ENCODE measurements at regions not wholly inside any gene's neighbourhood (a gene's known extent, or its start where the extent isn't known, plus 50 kb on each side); places are given as distances from the start of the nearest gene placed in this dataset.

GRCh38 chr4:84179409-84179808 is 319.7 kb downstream of the NKX6-1 start:
- no peak for DNase-seq
- no peaks in the 10 kb centered on the region for H3K4me1 ChIP-seq (ENCODE audit: control extremely low read depth in 1 of 4, control insufficient read depth in 4 of 4, insufficient read depth in 4 of 4, low read length in 3 of 4)
- WGBS (ENCODE audit: insufficient coverage): no CpG with 5 or more reads among the region's 2 CpGs
- ChIA-PET CTCF (no interaction called here), POLR2A (no interaction called here)
- no peaks in the 10 kb centered on the region for H3K9me3 ChIP-seq (ENCODE audit: control extremely low read depth in 1 of 5, control insufficient read depth in 4 of 5, insufficient read depth in 2 of 5, low read depth in 1 of 5, low read length in 4 of 5)
- H3K27me3 ChIP-seq (replicated peaks in 2 of 5; ENCODE audit: control insufficient read depth in 4 of 5, insufficient read depth in 5 of 5, low read length in 4 of 5): peaks cover 0 to 2% (median 0%) of the 10 kb centered on the region in 5 experiments
- no peaks in the 10 kb centered on the region for H3K36me3 ChIP-seq (ENCODE audit: control insufficient read depth in 4 of 4, insufficient read depth in 4 of 4, low read length in 3 of 4)
- H3K27ac ChIP-seq (ENCODE audit: insufficient read depth in 1 of 2, low read depth in 1 of 2, low read length in 2 of 2, poor library complexity in 1 of 2, severe bottlenecking in 2 of 2): no peak overlapping the region
- H3K4me3 ChIP-seq (ENCODE audit: control insufficient read depth in 1 of 7, extremely low read depth in 1 of 7, insufficient read depth in 4 of 7, low read depth in 2 of 7, low read length in 6 of 7): no peak overlapping the region

- no peaks in the 10 kb centered on the region for H3K27me3 ChIP-seq (replicated peaks in 2 of 5; ENCODE audit: control insufficient read depth in 4 of 5, insufficient read depth in 5 of 5, low read length in 4 of 5)
- no peak overlapping the region for H3K4me3 ChIP-seq (ENCODE audit: control insufficient read depth in 1 of 7, extremely low read depth in 1 of 7, insufficient read depth in 4 of 7, low read depth in 2 of 7, low read length in 6 of 7)
- no peaks in the 10 kb centered on the region for H3K9me3 ChIP-seq (ENCODE audit: control extremely low read depth in 1 of 5, control insufficient read depth in 4 of 5, insufficient read depth in 2 of 5, low read depth in 1 of 5, low read length in 4 of 5)
- DNase-seq: no peak
- WGBS (ENCODE audit: insufficient coverage): 83% methylated on average over 4 of the region's 5 CpGs
- no peaks in the 10 kb centered on the region for H3K36me3 ChIP-seq (ENCODE audit: control insufficient read depth in 4 of 4, insufficient read depth in 4 of 4, low read length in 3 of 4)
- ChIA-PET CTCF (no interaction called here), POLR2A (no interaction called here)
- H3K4me1 ChIP-seq (ENCODE audit: control extremely low read depth in 1 of 4, control insufficient read depth in 4 of 4, insufficient read depth in 4 of 4, low read length in 3 of 4): no peaks in the 10 kb centered on the region
- H3K27ac ChIP-seq (ENCODE audit: insufficient read depth in 1 of 2, low read depth in 1 of 2, low read length in 2 of 2, poor library complexity in 1 of 2, severe bottlenecking in 2 of 2): no peak overlapping the region
These were observed 321.1 kb downstream of the NKX6-1 start for GRCh38 chr4:84177831-84178542.

GRCh38 chr4:84176016-84176415 is 323.1 kb downstream of the NKX6-1 start:
- DNase-seq: no peak
- Histone ChIP-seq H3K4me3 (ENCODE audit: control insufficient read depth in 1 of 7, extremely low read depth in 1 of 7, insufficient read depth in 4 of 7, low read depth in 2 of 7, low read length in 6 of 7) (no peak overlapping the region), H3K27ac (ENCODE audit: insufficient read depth in 1 of 2, low read depth in 1 of 2, low read length in 2 of 2, poor library complexity in 1 of 2, severe bottlenecking in 2 of 2) (no peak overlapping the region), H3K4me1 (ENCODE audit: control extremely low read depth in 1 of 4, control insufficient read depth in 4 of 4, insufficient read depth in 4 of 4, low read length in 3 of 4) (no peaks in the 10 kb centered on the region), H3K9me3 (ENCODE audit: control extremely low read depth in 1 of 5, control insufficient read depth in 4 of 5, insufficient read depth in 2 of 5, low read depth in 1 of 5, low read length in 4 of 5) (no peaks in the 10 kb centered on the region), H3K36me3 (ENCODE audit: control insufficient read depth in 4 of 4, insufficient read depth in 4 of 4, low read length in 3 of 4) (no peaks in the 10 kb centered on the region), H3K27me3 (replicated peaks in 2 of 5; ENCODE audit: control insufficient read depth in 4 of 5, insufficient read depth in 5 of 5, low read length in 4 of 5) (no peaks in the 10 kb centered on the region)
- WGBS (ENCODE audit: insufficient coverage): 20% methylated on average over 1 of the region's 1 CpG
- CTCF ChIA-PET: no interaction called here
- POLR2A ChIA-PET: no interaction called here

GRCh38 chr4:84171871-84172270 is 327.2 kb downstream of the NKX6-1 start:
- 100% methylated on average over 1 of the region's 1 CpG for WGBS (ENCODE audit: insufficient coverage)
- no peaks in the 10 kb centered on the region for H3K27me3 ChIP-seq (replicated peaks in 2 of 5; ENCODE audit: control insufficient read depth in 4 of 5, insufficient read depth in 5 of 5, low read length in 4 of 5)
- no peak for DNase-seq
- H3K27ac ChIP-seq (ENCODE audit: insufficient read depth in 1 of 2, low read depth in 1 of 2, low read length in 2 of 2, poor library complexity in 1 of 2, severe bottlenecking in 2 of 2): no peak overlapping the region
- CTCF ChIA-PET: no interaction called here
- POLR2A ChIA-PET: no interaction called here
- H3K4me3 ChIP-seq (ENCODE audit: control insufficient read depth in 1 of 7, extremely low read depth in 1 of 7, insufficient read depth in 4 of 7, low read depth in 2 of 7, low read length in 6 of 7): no peak overlapping the region
- H3K36me3 ChIP-seq (ENCODE audit: control insufficient read depth in 4 of 4, insufficient read depth in 4 of 4, low read length in 3 of 4): no peaks in the 10 kb centered on the region
- no peaks in the 10 kb centered on the region for H3K4me1 ChIP-seq (ENCODE audit: control extremely low read depth in 1 of 4, control insufficient read depth in 4 of 4, insufficient read depth in 4 of 4, low read length in 3 of 4)
- no peaks in the 10 kb centered on the region for H3K9me3 ChIP-seq (ENCODE audit: control extremely low read depth in 1 of 5, control insufficient read depth in 4 of 5, insufficient read depth in 2 of 5, low read depth in 1 of 5, low read length in 4 of 5)

GRCh38 chr4:84167564-84167963 is 331.5 kb downstream of the NKX6-1 start:
- Histone ChIP-seq H3K36me3 (ENCODE audit: control insufficient read depth in 4 of 4, insufficient read depth in 4 of 4, low read length in 3 of 4) (no peaks in the 10 kb centered on the region), H3K9me3 (ENCODE audit: control extremely low read depth in 1 of 5, control insufficient read depth in 4 of 5, insufficient read depth in 2 of 5, low read depth in 1 of 5, low read length in 4 of 5) (no peaks in the 10 kb centered on the region), H3K27ac (ENCODE audit: insufficient read depth in 1 of 2, low read depth in 1 of 2, low read length in 2 of 2, poor library complexity in 1 of 2, severe bottlenecking in 2 of 2) (no peak overlapping the region), H3K27me3 (replicated peaks in 2 of 5; ENCODE audit: control insufficient read depth in 4 of 5, insufficient read depth in 5 of 5, low read length in 4 of 5) (peaks cover 0 to 4% (median 0%) of the 10 kb centered on the region in 5 experiments), H3K4me3 (ENCODE audit: control insufficient read depth in 1 of 7, extremely low read depth in 1 of 7, insufficient read depth in 4 of 7, low read depth in 2 of 7, low read length in 6 of 7) (no peak overlapping the region), H3K4me1 (ENCODE audit: control extremely low read depth in 1 of 4, control insufficient read depth in 4 of 4, insufficient read depth in 4 of 4, low read length in 3 of 4) (no peaks in the 10 kb centered on the region)
- 53% methylated on average over 4 of the region's 4 CpGs for WGBS (ENCODE audit: insufficient coverage)
- ChIA-PET POLR2A (no interaction called here), CTCF (interaction anchor here (1.2 kb wide), 1 partner anchor 18 kb away, joined by 3 read pairs; no protein-coding TSS in a partner anchor)
- DNase-seq: peak in 1 of 3 donors; percentile 1

- no peaks in the 10 kb centered on the region for H3K4me1 ChIP-seq (ENCODE audit: control extremely low read depth in 1 of 4, control insufficient read depth in 4 of 4, insufficient read depth in 4 of 4, low read length in 3 of 4)
- peaks cover 0 to 4% (median 0%) of the 10 kb centered on the region in 5 experiments for H3K27me3 ChIP-seq (replicated peaks in 2 of 5; ENCODE audit: control insufficient read depth in 4 of 5, insufficient read depth in 5 of 5, low read length in 4 of 5)
- no peak for DNase-seq
- H3K36me3 ChIP-seq (ENCODE audit: control insufficient read depth in 4 of 4, insufficient read depth in 4 of 4, low read length in 3 of 4): no peaks in the 10 kb centered on the region
- H3K4me3 ChIP-seq (ENCODE audit: control insufficient read depth in 1 of 7, extremely low read depth in 1 of 7, insufficient read depth in 4 of 7, low read depth in 2 of 7, low read length in 6 of 7): no peak overlapping the region
- H3K27ac ChIP-seq (ENCODE audit: insufficient read depth in 1 of 2, low read depth in 1 of 2, low read length in 2 of 2, poor library complexity in 1 of 2, severe bottlenecking in 2 of 2): no peak overlapping the region
- no peaks in the 10 kb centered on the region for H3K9me3 ChIP-seq (ENCODE audit: control extremely low read depth in 1 of 5, control insufficient read depth in 4 of 5, insufficient read depth in 2 of 5, low read depth in 1 of 5, low read length in 4 of 5)
- ChIA-PET POLR2A (no interaction called here), CTCF (interaction anchor here (1.2 kb wide), 1 partner anchor 18 kb away, joined by 3 read pairs; no protein-coding TSS in a partner anchor)
These were observed 332.0 kb downstream of the NKX6-1 start for GRCh38 chr4:84167093-84167492.

- peaks cover 0 to 4% (median 1%) of the 10 kb centered on the region in 5 experiments for H3K27me3 ChIP-seq (replicated peaks in 2 of 5; ENCODE audit: control insufficient read depth in 4 of 5, insufficient read depth in 5 of 5, low read length in 4 of 5)
- CTCF ChIA-PET: interaction anchor here (1.2 kb wide), 1 partner anchor 17 kb away, joined by 3 read pairs; no protein-coding TSS in a partner anchor
- WGBS (ENCODE audit: insufficient coverage): no CpG with 5 or more reads among the region's 1 CpG
- H3K4me1 ChIP-seq (ENCODE audit: control extremely low read depth in 1 of 4, control insufficient read depth in 4 of 4, insufficient read depth in 4 of 4, low read length in 3 of 4): no peaks in the 10 kb centered on the region
- no peak overlapping the region for H3K27ac ChIP-seq (ENCODE audit: insufficient read depth in 1 of 2, low read depth in 1 of 2, low read length in 2 of 2, poor library complexity in 1 of 2, severe bottlenecking in 2 of 2)
- no peaks in the 10 kb centered on the region for H3K36me3 ChIP-seq (ENCODE audit: control insufficient read depth in 4 of 4, insufficient read depth in 4 of 4, low read length in 3 of 4)
- H3K4me3 ChIP-seq (ENCODE audit: control insufficient read depth in 1 of 7, extremely low read depth in 1 of 7, insufficient read depth in 4 of 7, low read depth in 2 of 7, low read length in 6 of 7): no peak overlapping the region
- no peak for DNase-seq
- H3K9me3 ChIP-seq (ENCODE audit: control extremely low read depth in 1 of 5, control insufficient read depth in 4 of 5, insufficient read depth in 2 of 5, low read depth in 1 of 5, low read length in 4 of 5): no peaks in the 10 kb centered on the region
- POLR2A ChIA-PET: no interaction called here
These were observed 332.6 kb downstream of the NKX6-1 start for GRCh38 chr4:84166486-84166885.

Measured in common myeloid progenitor, CD34-positive (primary cell).